Suprapubic skin (tissue), 3 donors: ENCODE measurements at regions not wholly inside any gene's neighbourhood (a gene's known extent, or its start where the extent isn't known, plus 50 kb on each side); places are given as distances from the start of the nearest gene placed in this dataset.

Source experiments
- EP300 ChIP-seq: sonication (generic); formaldehyde crosslinking; IDR thresholded peaks from one replicate; pipeline ENCODE4 v1.6.1; 2017; ENCODE audit warnings: antibody characterized with exemption
- POLR2A ChIP-seq, 2 donors: fragments of 450-650 bp; IDR thresholded peaks; one replicate each; pipeline ENCODE4 v1.6.1; 2017; ENCODE audit warnings: antibody characterized with exemption in 2 of 2, mild to moderate bottlenecking in 2 of 2, moderate library complexity in 2 of 2
- TF ChIP-seq, protein P1 (sequence below), 2 donors: fragments of 200-600 bp in 1 of 2; fragments of 450-650 bp in 1 of 2; sonication (generic) in 1 of 2; IDR thresholded peaks; one replicate each; pipeline ENCODE4 v1.5.1; 2016 to 2019; ENCODE audit warnings: antibody characterized with exemption in 2 of 2, mild to moderate bottlenecking in 1 of 2, moderate library complexity in 1 of 2

DNA sequence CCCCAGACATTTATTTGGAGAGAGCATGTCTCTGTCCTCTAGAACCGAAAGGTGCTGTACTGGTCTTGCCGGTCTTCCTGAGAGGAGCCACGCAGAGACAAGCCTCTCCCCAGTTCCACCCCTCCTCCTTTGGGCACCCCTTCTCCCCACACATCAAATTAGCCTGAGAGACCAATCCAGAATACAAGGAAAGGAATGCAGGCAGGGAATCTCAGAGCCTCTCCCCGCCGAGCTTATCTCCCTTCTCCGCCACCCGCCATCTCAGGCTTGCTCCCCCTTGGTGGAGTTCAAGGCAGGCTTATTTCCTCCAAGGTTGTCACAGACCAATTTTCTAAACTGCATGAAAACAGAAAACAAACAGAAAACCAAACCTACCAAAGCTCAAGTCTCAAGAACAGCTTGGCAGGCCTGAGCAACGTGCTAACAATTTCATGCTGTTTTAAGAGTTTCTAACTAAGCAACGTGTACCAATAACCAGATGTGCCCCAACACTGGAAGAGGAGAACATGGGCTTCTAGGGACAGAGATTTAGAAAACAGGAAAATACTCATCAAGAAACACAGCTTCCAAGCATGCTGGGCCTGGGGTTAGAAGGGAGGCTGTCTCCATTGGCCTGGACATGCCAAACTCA lies 124.5 kb upstream of the PKDCC start:
- TF ChIP-seq EP300 (no peak), POLR2A (IDR thresholded peaks at IDR 0.05) (no peak)
- TF ChIP-seq, protein P1, sequence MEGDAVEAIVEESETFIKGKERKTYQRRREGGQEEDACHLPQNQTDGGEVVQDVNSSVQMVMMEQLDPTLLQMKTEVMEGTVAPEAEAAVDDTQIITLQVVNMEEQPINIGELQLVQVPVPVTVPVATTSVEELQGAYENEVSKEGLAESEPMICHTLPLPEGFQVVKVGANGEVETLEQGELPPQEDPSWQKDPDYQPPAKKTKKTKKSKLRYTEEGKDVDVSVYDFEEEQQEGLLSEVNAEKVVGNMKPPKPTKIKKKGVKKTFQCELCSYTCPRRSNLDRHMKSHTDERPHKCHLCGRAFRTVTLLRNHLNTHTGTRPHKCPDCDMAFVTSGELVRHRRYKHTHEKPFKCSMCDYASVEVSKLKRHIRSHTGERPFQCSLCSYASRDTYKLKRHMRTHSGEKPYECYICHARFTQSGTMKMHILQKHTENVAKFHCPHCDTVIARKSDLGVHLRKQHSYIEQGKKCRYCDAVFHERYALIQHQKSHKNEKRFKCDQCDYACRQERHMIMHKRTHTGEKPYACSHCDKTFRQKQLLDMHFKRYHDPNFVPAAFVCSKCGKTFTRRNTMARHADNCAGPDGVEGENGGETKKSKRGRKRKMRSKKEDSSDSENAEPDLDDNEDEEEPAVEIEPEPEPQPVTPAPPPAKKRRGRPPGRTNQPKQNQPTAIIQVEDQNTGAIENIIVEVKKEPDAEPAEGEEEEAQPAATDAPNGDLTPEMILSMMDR (IDR thresholded peaks at IDR 0.05) = no peak
